Hepatocyte (in vitro differentiated cells): ENCODE measurements at regions not wholly inside any gene's neighbourhood (a gene's known extent, or its start where the extent isn't known, plus 50 kb on each side); places are given as distances from the start of the nearest gene placed in this dataset.

Experiments used
- DNase-seq: peaks from one replicate; pipeline ENCODE4 v3.0.0-alpha.2; 2016; ENCODE audit warnings: low spot score
- H2AFZ ChIP-seq: fragments of 200-600 bp; sonication (generic); 2 replicates; pipeline ENCODE4 v1.6.0; 2016; ENCODE audit warnings: antibody characterized with exemption, mild to moderate bottlenecking
- H3K27ac ChIP-seq: fragments of 200-600 bp; sonication (generic); 2 replicates; pipeline ENCODE4 v1.5.1; 2016; ENCODE audit warnings: mild to moderate bottlenecking
- H3K27me3 ChIP-seq: fragments of 200-600 bp; sonication (generic); 2 replicates; pipeline ENCODE4 v1.6.1; 2016
- H3K36me3 ChIP-seq: fragments of 200-600 bp; sonication (generic); replicated peaks from 2 replicates; pipeline ENCODE4 v1.5.1; 2016; ENCODE audit warnings: low read depth; ENCODE audit not compliant: insufficient read depth
- H3K4me1 ChIP-seq: fragments of 200-600 bp; sonication (generic); 2 replicates; pipeline ENCODE4 v1.5.1; 2016; ENCODE audit warnings: mild to moderate bottlenecking, moderate library complexity; ENCODE audit not compliant: insufficient read depth
- H3K4me2 ChIP-seq: fragments of 200-600 bp; sonication (generic); 2 replicates; pipeline ENCODE4 v1.6.0; 2016
- H3K4me3 ChIP-seq: fragments of 200-600 bp; sonication (generic); 2 replicates; pipeline ENCODE4 v1.5.1; 2016; ENCODE audit warnings: mild to moderate bottlenecking
- H3K79me2 ChIP-seq: fragments of 200-600 bp; sonication (generic); 2 replicates; pipeline ENCODE4 v1.6.0; 2017; ENCODE audit warnings: mild to moderate bottlenecking
- H3K9me2 ChIP-seq: fragments of 200-600 bp; sonication (generic); replicated peaks from 2 replicates; pipeline ENCODE4 v1.6.0; 2017; ENCODE audit warnings: mild to moderate bottlenecking; ENCODE audit not compliant: insufficient read depth
- H3K9me3 ChIP-seq: fragments of 200-600 bp; sonication (generic); 2 replicates; pipeline ENCODE4 v1.5.1; 2016; ENCODE audit warnings: low read depth, mild to moderate bottlenecking
- H4K20me1 ChIP-seq: fragments of 200-600 bp; sonication (generic); 2 replicates; pipeline ENCODE4 v1.6.0; 2016; ENCODE audit warnings: mild to moderate bottlenecking; ENCODE audit not compliant: insufficient read depth, poor library complexity, severe bottlenecking
- CTCF ChIP-seq: fragments of 200-600 bp; sonication (generic); IDR thresholded peaks from 2 replicates; pipeline ENCODE4 v1.5.1; 2016; ENCODE audit warnings: antibody characterized with exemption, mild to moderate bottlenecking; ENCODE audit not compliant: poor library complexity
- EZH2 ChIP-seq: fragments of 200-600 bp; sonication (generic); IDR thresholded peaks from 2 replicates; pipeline ENCODE4 v1.6.1; 2016; ENCODE audit warnings: antibody characterized with exemption, mild to moderate bottlenecking, borderline replicate concordance
- EZH2phosphoT487 ChIP-seq: fragments of 200-600 bp; sonication (generic); IDR thresholded peaks from one replicate; pipeline ENCODE4 v1.6.1; 2018; ENCODE audit warnings: antibody characterized with exemption, mild to moderate bottlenecking, low read depth, moderate library complexity; ENCODE audit not compliant: unreplicated experiment, severe bottlenecking
- WGBS: methylation state at CpG from one replicate; pipeline ENCODE4 v1.1.6; 2016; ENCODE audit warnings: low lambda C conversion rate; ENCODE audit errors: missing lambda C conversion rate; 5-methylcytosine and 5-hydroxymethylcytosine counted together

DNA sequence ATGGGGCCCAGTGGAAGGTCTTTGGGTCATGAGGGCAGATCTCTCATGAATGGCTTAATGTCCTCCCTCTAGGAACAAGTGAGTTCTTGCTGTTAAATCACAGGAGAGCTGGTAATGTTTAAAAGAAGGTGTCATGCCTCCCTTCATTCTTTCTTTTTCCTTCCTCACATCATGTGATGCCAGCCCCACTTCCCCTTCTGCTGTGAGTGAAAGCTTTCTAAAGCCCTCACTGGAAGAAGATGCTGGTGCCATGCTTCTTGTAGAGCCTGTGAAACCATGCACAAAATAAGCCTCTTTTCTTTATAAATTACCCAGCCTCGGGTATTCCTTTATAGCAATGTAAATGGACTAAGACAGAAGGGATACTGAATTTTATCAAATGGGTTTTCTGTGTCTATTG, 66.1 kb upstream of the ZNF827 start:
- WGBS = no CpG with 5 or more reads among the region's 1 CpG
- Histone ChIP-seq H3K27ac (no peak overlapping the region), H3K27me3 (no peaks in the 10 kb centered on the region), H3K4me3 (no peak overlapping the region), H3K9me3 (no peaks in the 10 kb centered on the region), H3K4me2 (no peak overlapping the region), H3K4me1 (no peaks in the 10 kb centered on the region), H3K79me2 (no peaks in the 10 kb centered on the region), H3K36me3 (no peaks in the 10 kb centered on the region), H2AFZ (no peak overlapping the region), H4K20me1 (no peaks in the 10 kb centered on the region), H3K9me2 (no peaks in the 10 kb centered on the region)
- TF ChIP-seq CTCF (no peak), EZH2 (no peak), EZH2phosphoT487 (no peak)
- no peak for DNase-seq

DNA sequence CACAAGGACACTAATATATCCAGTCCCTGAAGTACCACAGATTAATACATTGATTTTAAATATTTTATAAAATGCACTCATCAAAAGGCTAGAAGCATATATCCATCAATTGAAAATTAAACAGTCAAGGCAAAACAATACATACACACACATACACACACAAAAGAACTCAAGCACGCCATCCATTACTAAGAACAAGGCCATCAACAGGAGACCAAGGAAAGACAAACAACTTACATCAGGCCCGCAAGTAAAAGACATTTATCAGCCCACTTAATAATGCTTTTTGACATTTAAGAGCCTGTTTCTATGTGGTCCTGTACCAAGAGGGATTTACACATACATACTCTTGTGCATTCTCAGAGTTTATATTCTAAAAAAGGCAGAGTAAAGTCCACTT, 50.0 kb upstream of the ZNF827 start:
- no peak overlapping the region for H3K4me3 ChIP-seq
- H3K36me3 ChIP-seq = no peaks in the 10 kb centered on the region
- H3K9me2 ChIP-seq = no peaks in the 10 kb centered on the region
- 63% methylated on average over 2 of the region's 2 CpGs for WGBS
- H4K20me1 ChIP-seq = no peaks in the 10 kb centered on the region
- peaks cover 3% of the 10 kb centered on the region for H3K27me3 ChIP-seq
- no peak for TF ChIP-seq EZH2phosphoT487
- no peak for TF ChIP-seq EZH2
- TF ChIP-seq CTCF = no peak
- H3K9me3 ChIP-seq = no peaks in the 10 kb centered on the region
- no peak for DNase-seq
- H3K4me1 ChIP-seq = no peaks in the 10 kb centered on the region
- no peak overlapping the region for H3K27ac ChIP-seq
- H3K4me2 ChIP-seq = no peak overlapping the region
- no peaks in the 10 kb centered on the region for H3K79me2 ChIP-seq
- no peak overlapping the region for H2AFZ ChIP-seq
